GM12865 (cell line): ENCODE measurements at regions not wholly inside any gene's neighbourhood (a gene's known extent, or its start where the extent isn't known, plus 50 kb on each side); places are given as distances from the start of the nearest gene placed in this dataset.

ENCODE experiments used
- DNase-seq: peaks from one replicate; pipeline ENCODE4 v3.0.0; 2010; ENCODE audit warnings: low read depth
- H3K4me3 ChIP-seq: 2 replicates; pipeline ENCODE4 v1.5.1; 2011; ENCODE audit warnings: mild to moderate bottlenecking, low read depth, low read length, control low read depth
- CTCF ChIP-seq: IDR thresholded peaks from 2 replicates; pipeline ENCODE4 v1.5.1; 2011; ENCODE audit warnings: low read length, control low read depth, low read depth, inconsistent platforms; ENCODE audit not compliant: insufficient read depth; ENCODE audit errors: missing control alignments

GRCh38 chr15:31271224-31271635 is 55.4 kb upstream of the KLF13 start:
- no peak for TF ChIP-seq CTCF

DNA sequence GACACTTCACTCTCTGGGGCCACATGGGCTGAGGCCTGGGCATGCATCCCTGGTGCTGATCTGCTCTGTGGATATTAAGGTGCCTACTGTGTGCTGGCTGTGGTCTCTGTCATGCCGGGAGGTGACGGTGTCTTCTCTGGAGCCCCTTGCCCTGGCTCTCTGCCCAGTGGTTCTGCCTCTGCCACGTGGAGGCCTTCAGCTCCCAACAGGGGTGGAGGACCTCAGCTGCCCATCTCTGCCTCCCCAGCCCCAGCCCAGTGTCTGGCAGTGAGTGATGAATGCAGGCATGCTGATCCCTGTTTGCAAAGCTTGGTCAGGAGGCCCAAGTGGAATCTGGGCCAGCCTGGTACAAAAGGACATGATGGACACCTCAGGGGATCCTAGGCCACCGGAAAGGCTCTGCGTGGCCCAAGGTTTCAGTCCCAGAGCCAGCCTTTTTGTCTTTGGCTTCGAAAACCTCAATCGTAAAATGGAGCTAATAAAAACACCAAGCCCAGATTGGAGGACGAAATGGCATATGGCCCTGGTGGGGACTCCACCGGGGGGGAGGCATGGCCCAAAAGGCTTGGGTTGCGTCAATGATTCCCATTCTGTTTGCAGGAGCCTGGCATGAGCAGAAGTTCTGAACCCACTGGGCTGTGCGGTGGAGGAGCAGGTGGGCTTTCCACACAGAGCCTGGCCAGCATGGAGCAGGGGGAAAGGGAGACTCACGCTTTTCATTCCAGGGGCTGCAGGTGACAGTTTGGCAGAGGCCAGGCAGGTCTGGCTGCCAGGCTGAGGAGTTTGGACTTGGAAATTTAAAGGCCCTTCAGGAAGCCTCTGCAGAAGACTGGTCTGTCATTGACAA is 54.7 kb upstream of the KLF13 start:
- DNase-seq, result no peak
- no peak for TF ChIP-seq CTCF
- no peak overlapping the region for H3K4me3 ChIP-seq

More at GRCh38 chr15:31271224-31271635, 55.4 kb upstream of the KLF13 start:
- DNase-seq, result no peak
- H3K4me3 ChIP-seq, result no peak overlapping the region

DNA sequence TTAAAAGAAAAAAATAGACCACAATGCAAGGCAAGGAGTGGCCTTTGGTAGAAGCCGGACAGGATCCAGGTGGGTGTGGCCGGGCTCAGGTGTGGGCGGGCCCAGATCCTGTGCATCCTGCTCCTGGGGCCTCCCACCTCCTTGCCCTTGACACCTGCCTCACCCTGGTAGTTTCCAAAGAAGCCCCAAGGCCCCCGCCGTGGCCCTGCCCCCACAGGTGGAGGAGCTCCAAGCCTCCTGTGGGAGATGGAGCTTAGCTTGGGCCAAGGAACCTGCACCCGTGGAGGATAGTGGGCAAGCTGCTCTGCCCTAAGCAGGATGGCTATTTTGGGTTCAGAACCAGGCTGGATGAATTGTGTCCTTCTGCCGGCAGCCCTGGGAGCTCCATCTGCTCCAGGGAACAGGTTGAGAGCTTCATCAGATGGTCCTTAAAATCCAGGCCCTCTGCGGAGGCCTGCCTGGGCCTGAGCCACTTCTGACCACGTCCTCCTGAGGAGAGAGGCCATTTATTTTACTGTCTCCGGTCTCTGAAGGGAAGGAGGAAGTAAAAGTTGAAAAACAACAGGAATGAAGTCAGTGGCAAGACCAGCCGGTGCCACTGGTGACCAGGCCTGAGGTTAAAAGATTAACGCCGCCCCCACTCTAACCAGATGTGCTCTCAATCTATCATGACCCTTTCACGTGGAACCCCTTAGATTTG is 53.9 kb upstream of the KLF13 start:
- no peak overlapping the region for H3K4me3 ChIP-seq
- no peak for TF ChIP-seq CTCF
- DNase-seq, result no peak

DNA sequence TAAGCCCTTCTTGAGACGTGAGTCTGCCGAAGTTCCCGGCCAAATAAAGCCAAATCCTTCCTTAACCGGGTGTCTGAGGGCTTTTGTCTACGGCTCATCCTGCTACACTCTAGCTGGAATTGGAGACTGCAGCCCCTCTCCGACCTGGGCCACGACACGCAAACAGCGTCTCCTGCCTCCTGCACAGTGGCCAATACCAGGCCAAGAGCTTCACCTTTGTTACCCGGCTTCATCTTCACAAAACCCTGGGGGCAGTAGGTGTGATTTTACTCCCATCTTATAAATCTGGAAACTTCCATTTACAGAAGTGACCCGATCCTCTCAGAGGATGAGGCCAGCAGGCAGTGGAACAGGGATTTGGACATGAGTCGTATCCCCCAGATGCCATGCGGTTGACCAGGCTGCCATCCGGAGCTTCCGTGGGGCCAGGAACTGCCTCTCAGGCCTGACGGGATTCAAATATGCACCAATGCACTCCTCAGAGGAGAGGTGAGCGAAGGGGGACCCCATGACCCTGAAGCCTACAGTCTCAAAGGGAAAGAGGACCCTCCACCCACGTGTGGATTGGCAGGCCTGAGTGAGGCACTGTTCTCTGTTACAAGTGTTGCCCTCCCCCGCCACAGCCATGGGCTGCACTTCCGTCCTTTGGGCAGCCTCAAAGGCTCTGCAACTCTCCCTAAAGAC is 53.2 kb upstream of the KLF13 start:
- TF ChIP-seq CTCF, result no peak
- DNase-seq, result no peak
- no peak overlapping the region for H3K4me3 ChIP-seq

DNA sequence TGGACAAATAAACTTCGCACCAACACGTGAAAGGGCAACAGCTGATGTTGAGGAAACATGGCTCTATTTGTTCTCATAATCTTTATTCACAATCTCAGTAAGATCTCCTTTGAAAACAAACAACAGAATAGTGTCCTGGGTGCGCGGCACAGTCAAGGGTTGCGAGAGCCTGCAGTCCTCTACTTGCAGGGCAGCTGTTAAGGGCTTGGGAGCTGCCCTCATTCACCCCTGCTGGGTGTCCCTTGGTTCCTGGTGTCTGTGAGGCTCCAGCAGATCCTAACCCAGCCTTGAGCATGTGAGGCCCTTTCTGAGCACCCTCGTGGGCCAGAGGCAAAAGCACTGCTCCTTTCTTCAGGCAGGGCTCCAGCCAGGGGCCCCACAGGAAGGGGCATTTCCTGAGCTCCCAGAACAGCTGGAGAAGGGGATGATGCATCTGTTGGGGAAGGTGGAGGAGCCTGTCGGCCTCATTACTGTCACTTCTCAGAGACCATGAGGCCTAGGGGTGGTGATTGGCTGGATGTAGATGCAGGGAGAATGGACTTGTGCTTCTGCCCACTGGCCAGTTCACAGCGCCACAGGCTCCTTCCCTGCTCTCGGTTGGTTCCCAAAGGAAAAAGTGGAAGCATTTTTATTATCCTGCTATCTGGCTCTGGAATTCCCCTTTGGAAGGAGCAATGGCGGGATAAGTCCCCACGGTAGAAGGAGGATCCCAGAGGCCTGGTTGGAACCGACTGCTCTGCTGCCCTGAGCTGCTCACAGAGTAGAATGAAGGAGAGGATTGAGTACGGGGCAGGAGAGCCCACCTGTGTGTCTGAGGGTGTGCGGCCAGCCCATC is 51.9 kb upstream of the KLF13 start:
- no peak for DNase-seq
- TF ChIP-seq CTCF, result no peak
- H3K4me3 ChIP-seq, result no peak overlapping the region

DNA sequence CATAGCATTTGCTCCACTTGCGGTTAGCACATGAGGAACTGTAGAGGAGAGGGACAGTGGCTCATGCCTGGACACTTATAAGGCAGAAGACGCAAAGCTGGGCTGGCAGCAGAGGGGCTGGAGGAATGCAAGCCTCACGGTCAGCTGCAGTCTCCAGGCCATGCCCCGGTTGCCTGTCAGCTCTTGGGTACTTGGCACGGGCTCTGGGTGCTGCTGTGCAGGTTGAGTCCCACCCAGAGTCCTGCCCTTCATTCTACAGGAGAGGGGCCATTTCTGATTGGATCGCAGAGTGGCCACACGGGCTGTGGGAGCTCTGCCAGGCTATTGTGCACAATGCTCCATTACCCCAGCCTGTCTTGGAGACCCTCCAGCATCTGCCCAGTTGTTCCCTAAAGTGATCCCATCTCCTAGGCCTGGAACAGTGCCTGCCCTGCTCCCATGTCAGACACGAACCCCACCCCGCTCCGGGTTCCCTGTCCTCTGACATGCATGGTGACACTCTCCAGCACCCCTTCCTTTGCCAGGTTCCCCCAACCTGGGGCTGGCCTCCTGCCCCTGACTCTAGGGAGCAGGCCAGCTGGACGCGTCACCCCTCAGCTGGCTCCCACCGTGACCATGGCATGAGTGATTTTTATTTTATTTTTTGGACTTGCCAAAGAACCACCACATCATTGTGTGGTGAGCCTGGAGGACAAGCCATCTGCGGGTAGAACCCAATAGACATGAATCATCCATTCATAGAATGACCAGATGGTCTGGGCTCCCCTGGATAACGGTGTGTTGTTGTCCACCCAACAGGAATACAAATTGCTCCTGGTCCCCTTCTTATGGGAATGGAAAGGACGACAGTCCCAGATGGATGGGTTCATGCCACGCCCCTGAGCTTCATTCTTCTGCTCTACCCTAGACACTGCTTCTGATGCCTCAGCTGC is 51.0 kb upstream of the KLF13 start:
- no peak for TF ChIP-seq CTCF
- no peak overlapping the region for H3K4me3 ChIP-seq

More for the DNA sequence above, 51.0 kb upstream of the KLF13 start:
- no peak for DNase-seq
